ENCODE measurements at regions not wholly inside any gene's neighbourhood (a gene's known extent, or its start where the extent isn't known, plus 50 kb on each side); places are given as distances from the start of the nearest gene placed in this dataset.

GRCh38 chr1:112040891-112041740 lies 51.6 kb upstream of the KCND3 start:
- DNase-seq: no peak

DNA sequence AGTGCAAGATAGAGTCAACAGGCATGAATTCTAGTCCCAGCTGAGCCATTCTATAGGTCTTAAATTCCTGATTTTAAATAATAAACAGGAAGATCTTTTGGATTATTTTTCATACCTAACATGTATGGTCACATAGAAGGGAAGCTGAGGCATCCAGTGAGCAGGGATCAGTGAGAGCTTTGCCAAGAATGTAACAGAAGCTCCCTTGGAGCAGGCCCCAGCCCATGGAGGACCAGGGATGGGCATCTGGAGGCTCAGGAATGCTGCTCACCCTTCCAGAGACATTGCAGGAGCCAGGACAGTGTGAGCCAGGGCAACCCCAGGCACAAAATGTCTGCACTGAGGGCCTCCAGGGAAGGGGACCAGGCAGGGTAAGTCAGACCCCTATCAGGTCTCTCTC lies 54.4 kb upstream of the KCND3 start:
- DNase-seq: no peak

DNA sequence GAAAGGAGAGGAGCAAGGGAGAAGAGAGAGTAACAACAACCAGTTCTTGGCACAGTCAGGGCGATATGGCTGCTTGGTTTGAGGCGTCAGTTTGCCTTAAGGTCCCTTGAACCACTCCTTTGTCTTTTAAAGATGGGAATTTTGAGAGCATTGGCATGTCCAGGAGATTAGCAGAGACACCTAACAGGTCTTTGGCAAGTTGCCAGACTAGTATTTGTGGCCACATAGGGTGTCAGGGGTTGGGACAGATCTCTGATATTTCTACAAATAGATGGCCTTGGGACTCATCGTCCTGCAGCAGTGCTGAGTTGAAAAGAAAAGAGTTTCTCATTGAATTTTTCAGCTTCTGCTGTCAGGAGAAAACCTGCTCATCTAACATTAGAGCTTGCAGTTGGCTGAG lies 55.3 kb upstream of the KCND3 start:
- DNase-seq: no peak

GRCh38 chr1:112046630-112047029 lies 57.2 kb upstream of the KCND3 start:
- DNase-seq: no peak

DNA sequence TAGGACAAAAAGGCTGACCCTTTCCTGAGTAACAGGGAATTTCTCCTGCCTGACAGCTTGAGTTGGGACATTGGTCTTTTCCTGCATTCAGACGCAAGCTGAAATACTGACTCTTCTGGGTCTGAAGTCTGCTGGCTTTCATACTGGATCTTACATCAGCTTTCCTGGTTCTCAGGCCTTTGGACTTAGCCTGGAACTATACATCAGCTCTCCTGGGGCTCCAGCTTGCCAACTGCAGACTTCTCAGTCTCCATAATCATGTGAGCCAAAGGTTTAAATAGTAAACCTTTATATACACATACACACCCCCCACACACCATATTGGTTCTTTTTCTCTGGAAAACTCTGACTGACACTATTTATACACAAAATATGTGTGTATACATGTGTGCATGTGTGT lies 59.0 kb upstream of the KCND3 start:
- DNase-seq: no peak

DNA sequence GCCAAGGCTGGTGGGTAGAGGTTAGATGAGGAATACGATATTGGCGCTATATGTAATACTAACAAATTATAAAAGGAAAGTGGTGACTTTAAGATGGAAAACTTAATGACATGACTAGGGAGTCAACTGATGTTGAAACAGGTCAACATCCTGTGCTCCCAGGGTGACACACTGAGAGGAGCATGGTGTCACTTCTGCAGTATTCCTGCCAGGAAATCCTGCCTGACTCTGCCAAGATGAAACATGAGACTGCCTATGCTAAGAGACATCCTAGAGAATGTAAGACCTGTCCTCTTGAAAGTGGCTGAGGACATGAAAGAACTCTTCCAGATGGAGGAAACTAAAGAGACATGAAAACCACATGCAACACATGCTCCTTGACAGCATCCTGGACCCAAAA lies 65.0 kb upstream of the KCND3 start:
- DNase-seq: no peak

- DNase-seq: no peak
Measured at GRCh38 chr1:112056354-112056753, 66.9 kb upstream of the KCND3 start.

- no peak for DNase-seq
Measured at GRCh38 chr1:112057736-112058135, 68.3 kb upstream of the KCND3 start.

GRCh38 chr1:112058815-112059450 lies 69.5 kb upstream of the KCND3 start:
- no peak for DNase-seq

- DNase-seq: no peak
Measured at GRCh38 chr1:112059679-112060078, 70.2 kb upstream of the KCND3 start.

DNA sequence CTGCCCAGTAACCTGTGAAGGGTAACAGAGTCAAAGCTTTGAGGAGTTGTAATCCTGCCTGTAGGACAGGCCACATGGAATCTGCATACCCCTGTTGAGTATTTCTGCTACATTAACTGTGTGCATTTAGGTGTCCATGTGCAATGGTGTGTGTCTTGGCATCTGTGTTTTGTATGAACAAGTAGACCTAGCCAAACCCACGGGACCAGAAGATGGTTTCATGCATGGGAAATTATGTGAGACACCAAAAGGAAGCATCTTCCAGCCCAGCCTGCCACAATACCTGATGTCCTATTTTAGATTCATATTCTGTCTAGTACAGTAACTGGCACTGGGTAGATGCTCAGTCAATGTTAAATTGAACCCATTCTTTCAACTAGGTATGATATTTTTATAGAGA lies 70.8 kb upstream of the KCND3 start:
- DNase-seq: no peak

- no peak for DNase-seq
Measured at GRCh38 chr1:112061056-112061455, 71.6 kb upstream of the KCND3 start.

- no peak for DNase-seq
Measured at GRCh38 chr1:112061901-112062320, 72.4 kb upstream of the KCND3 start.

- no peak for DNase-seq
Measured at GRCh38 chr1:112063781-112064728, 74.6 kb upstream of the KCND3 start.

GRCh38 chr1:112067989-112068388 lies 78.5 kb upstream of the KCND3 start:
- DNase-seq: no peak

DNA sequence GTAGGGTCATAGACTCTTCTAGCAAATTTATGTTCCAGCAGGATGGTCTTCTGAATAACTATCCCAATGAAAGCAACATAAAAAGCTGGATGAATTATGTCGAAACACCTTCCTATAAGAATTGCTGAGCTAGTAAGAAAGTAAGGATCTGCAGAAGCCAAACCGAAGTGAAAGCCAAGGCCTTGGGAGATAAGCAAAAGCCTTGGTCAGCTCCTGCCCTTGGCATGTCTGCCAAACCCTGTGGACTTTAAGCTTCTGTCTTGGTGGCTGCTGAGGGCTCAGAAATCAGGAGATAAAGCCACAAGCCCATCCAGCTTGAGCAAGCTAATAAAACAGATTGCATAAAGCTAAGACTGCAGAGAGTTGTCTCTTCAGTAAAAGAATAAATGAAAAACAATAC lies 81.2 kb upstream of the KCND3 start:
- DNase-seq: no peak

- no peak for DNase-seq
Measured at GRCh38 chr1:112074711-112075110, 85.2 kb upstream of the KCND3 start.

GRCh38 chr1:112075566-112075965 lies 86.1 kb upstream of the KCND3 start:
- DNase-seq: no peak

DNA sequence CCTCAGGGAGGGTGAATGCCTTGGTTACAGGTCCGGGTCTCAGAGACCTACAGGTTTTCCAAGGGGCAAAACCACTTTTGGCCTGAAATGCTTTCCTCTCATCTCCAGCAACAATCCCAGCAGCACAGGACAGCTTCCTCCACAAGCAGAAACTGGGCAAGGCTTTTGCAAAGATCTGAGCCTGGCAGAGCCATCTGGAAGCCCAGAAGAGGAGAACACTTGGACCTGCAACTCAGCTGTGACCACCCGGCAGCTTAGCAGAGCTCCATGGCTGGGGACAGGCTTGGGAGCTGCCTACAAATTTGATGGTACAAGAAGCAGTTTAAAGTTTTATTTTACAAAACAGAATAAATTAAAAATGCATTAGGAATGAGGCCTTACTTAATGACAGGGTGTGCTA lies 90.0 kb upstream of the KCND3 start:
- DNase-seq: no peak

DNA sequence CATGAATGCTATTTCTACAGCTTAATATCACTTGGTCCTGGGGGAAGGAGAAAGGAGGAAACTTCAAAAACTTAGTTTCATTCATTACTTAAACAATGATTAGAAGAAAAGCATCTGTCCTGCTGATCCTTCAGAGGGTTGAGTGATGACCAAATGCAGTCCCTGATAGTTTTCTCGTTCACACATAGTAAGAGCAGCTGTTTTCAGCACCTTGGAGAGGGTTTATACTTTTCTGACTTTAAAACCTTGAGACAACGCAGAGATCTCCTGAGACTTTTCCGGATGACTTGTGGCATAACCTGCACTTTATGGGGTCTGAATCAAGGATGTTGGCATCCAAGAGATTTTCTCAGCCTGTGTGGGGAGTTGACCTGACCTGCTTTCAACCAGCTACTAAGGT lies 94.0 kb upstream of the KCND3 start:
- DNase-seq: no peak

DNA sequence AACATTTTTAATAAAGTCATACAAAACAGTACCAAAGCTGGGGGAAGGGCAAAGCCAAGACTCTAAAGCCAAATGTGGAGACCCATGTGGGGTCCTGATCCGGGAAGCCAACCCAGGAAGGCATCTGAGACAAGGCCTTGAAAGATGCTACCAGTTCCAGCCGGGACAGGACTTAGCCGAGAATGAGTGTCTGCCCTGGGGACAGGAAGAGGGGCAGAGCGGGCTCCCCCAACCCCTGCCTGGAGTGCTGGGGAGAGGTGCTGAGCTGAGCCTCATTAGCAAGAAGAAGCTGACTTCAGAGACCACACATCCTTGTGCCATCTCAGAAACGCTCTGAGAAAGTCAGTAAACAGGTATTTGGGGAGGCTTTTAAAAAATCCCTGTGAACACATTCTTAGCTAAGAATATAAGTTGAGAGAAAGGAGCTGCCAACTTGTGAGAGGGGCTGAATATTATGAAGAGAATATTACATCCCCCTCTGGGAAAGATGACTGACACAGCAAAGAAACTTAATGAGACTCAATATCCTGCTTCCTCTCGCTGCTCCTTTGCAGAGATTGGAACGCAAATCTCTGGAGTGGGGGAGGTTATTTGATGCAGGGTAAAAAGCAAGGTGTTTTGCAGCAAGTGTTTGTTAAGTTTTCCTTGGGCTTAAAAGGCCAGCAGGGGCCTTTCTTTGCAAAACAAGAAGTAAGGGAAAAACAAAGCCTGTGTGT lies 103.3 kb upstream of the KCND3 start:
- DNase-seq: no peak

DNA sequence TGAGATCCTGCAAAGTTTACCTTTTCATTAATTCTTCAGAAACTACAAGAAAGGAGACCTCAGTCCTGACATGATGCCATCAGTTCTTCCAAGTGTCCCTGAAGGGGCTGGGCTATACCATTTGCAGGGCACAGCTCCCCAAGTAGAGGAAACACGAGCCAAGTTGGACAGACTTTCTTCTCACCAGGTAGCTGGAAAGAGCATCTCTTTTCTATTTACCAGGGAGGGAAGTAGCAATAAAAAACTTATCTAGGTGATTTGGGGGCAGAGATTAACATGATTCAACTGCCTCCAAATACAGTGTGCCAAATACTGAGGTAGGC lies 103.9 kb upstream of the KCND3 start:
- no peak for DNase-seq

DNA sequence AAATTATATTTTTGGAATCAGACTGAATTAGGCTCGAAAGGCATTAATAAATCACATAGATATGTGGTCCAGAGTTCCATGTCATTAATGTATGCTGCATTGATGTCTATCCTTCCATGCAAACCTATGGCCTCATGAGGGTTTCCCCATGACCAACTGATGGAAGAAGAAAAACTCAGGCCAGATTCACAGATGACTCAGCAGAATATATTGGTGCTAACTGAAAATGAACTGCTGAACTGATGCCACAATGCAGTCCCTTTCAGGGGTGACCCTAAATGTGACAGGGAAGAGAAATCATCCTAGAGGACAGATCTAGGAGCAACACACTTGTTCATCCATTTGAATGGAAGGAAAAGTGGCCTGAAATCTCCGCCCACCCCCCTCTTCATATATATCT lies 110.5 kb upstream of the KCND3 start:
- no peak for DNase-seq
